GM13976 (cell line): ENCODE measurements at regions not wholly inside any gene's neighbourhood (a gene's known extent, or its start where the extent isn't known, plus 50 kb on each side); places are given as distances from the start of the nearest gene placed in this dataset.

ENCODE experiments used
- DNase-seq: peaks from one replicate; pipeline ENCODE4 v3.0.0; 2012; ENCODE audit warnings: low spot score
- in situ Hi-C: fragments of 300-500 bp; cut with MboI; formaldehyde crosslinking; loops from one replicate; pipeline ENCODE4 v1.12.0; 2022; ENCODE audit warnings: low sequenced_read_pairs, mixed read lengths, inconsistent platforms; ENCODE audit not compliant: unreplicated experiment
- TF ChIP-seq, protein P1 (sequence below): IDR thresholded peaks from 2 replicates; pipeline ENCODE4 v1.5.1; 2012; ENCODE audit warnings: borderline replicate concordance, mild to moderate bottlenecking; ENCODE audit not compliant: insufficient read depth; ENCODE audit errors: extremely low read depth, missing control alignments, control extremely low read depth

DNA sequence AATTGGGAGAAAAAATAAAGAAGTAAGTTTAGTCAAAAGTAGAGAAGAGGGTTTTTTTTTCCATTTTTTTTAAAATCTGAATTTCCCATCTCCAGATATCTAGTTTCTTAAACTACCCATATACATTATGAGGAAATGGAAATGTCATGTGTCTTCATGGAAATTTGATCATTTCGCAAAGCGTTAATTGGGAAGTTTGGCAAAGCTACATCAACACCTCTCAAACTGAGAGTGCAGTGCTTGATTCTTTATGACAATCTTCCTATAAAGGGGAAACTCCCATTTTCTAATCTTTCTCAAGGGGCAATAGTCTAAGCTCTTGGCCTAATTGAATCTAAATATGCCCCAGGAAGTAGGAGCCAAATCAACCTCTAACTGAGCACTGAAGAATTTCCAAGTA lies 110.4 kb upstream of the INHBA start:
- in situ Hi-C loops: no loop called here
- TF ChIP-seq, protein P1, sequence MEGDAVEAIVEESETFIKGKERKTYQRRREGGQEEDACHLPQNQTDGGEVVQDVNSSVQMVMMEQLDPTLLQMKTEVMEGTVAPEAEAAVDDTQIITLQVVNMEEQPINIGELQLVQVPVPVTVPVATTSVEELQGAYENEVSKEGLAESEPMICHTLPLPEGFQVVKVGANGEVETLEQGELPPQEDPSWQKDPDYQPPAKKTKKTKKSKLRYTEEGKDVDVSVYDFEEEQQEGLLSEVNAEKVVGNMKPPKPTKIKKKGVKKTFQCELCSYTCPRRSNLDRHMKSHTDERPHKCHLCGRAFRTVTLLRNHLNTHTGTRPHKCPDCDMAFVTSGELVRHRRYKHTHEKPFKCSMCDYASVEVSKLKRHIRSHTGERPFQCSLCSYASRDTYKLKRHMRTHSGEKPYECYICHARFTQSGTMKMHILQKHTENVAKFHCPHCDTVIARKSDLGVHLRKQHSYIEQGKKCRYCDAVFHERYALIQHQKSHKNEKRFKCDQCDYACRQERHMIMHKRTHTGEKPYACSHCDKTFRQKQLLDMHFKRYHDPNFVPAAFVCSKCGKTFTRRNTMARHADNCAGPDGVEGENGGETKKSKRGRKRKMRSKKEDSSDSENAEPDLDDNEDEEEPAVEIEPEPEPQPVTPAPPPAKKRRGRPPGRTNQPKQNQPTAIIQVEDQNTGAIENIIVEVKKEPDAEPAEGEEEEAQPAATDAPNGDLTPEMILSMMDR: no peak
- DNase-seq: no peak

DNA sequence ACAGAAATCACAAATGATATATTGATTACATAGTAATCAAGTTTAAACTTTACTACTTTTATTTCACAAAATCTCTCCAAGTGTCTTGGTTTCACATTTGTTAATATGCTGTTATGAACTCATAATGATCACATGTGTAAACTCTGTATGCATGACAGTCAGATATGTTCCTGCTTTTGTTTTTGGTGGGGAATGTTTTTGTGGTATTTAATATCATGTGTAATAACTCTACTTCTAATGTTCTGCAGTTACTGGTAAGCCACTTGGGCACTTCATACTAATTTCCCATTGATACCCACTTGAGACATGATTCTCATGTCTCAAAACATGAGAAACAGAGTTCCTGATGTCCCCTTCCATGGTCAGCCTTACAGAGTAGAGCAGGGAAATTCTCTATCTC lies 109.1 kb upstream of the INHBA start:
- TF ChIP-seq, protein P1: no peak
- no peak for DNase-seq
- in situ Hi-C loops: no loop called here

DNA sequence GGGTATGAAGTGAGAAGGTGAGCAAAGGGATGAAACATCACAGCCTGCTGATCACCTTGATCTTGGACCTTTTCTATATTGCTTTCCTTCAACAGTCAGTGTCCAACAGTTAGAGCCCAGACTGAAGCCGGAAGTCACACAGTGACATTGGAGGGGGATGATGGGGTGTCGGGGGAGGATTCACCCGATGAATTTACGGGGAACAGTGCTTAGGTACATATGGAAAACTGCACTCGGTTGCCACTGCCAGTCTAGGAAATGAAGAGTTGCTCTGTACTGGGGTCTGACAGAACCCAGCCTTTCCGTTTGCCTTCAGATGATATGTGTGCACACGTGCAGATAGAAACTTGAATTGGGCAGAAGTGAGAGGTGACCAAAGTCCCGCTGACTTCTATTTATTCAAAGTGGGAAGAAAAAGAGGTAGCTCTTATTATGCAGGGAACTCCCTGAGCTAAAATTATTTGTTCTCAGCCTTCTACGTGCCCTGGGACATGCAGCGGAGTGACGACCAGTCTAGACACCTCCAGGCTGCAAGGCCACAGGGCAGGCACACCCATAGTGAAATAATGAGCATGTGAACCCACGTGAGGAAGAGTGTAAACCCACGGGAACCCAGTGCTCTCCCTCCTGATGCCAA lies 107.2 kb upstream of the INHBA start:
- TF ChIP-seq, protein P1: no peak
- in situ Hi-C loops: no loop called here
- peak; percentile 46 for DNase-seq

DNA sequence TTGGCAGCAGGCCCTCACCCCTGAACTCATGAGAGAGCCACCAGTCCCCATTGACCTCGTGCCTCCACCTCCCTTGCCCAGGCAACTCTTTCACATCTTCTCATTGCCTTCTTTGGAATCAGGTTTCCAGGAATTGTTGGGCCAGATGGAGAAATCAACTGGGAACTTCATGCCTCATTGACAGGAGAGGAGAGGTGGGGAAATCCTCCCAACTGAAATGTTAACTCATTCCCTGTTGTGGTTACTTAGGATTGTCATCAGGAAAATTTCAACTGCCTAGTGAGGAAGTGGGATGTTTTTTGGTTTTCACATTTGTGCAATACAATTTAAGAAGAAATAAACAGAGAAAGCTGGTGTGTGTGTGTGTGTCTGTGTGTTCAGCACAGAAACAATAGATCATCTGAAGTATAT lies 106.6 kb upstream of the INHBA start:
- in situ Hi-C loops: no loop called here
- TF ChIP-seq, protein P1: no peak
- no peak for DNase-seq

DNA sequence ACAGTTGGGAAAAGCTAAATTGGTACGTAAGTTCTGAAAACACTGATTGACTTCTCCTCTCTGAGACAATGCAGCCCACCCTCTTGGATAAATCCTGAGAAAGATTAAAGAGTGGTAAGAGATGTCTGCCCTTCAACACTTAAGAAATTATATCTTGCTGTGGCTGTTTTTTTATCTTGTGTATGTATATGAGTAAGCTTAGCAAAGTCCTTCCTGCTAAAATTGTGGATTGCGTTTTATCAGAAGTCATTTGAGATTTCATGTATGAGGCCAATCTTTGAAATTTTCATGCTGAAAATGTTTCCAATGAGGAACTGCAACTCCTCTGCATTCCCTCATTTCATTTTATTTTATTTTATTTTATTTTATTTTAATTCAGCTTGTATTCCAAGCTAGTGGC lies 106.2 kb upstream of the INHBA start:
- in situ Hi-C loops: no loop called here
- no peak for DNase-seq
- TF ChIP-seq, protein P1: no peak

DNA sequence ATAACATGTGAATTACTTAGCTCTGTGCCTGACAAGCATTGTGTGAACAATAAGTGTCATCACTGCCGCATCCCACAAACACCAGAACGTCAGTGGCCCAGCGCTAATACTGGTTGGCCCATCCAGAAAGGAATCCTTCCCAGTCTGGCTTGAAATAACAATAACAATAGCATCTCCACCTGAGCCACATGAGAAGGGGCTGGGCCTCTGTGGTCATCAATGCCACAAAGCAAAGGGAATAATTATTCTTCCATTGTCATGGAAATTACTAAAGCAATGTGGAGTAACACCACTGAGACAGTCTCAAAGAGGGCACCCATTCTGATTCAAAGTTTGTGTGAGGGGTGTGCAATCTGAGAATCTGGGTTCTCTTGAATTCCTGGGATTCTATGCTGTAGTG lies 105.7 kb upstream of the INHBA start:
- in situ Hi-C loops: no loop called here

More for the DNA sequence above, 105.7 kb upstream of the INHBA start:
- TF ChIP-seq, protein P1: no peak
- no peak for DNase-seq
